HG02885 (cell line): ENCODE measurements at regions not wholly inside any gene's neighbourhood (a gene's known extent, or its start where the extent isn't known, plus 50 kb on each side); places are given as distances from the start of the nearest gene placed in this dataset.
"Not testable (repeated sequence)": the region's sequence is repeated elsewhere in the genome, so short reads cannot be mapped to it uniquely, and the experiment has no call there.

Experiments
- ATAC-seq: cut with Tn5 transposase; IDR thresholded peaks from one replicate; pipeline ENCODE4 v1.9.1; 2021; ENCODE audit warnings: mild to moderate bottlenecking; ENCODE audit not compliant: unreplicated experiment, poor library complexity

DNA sequence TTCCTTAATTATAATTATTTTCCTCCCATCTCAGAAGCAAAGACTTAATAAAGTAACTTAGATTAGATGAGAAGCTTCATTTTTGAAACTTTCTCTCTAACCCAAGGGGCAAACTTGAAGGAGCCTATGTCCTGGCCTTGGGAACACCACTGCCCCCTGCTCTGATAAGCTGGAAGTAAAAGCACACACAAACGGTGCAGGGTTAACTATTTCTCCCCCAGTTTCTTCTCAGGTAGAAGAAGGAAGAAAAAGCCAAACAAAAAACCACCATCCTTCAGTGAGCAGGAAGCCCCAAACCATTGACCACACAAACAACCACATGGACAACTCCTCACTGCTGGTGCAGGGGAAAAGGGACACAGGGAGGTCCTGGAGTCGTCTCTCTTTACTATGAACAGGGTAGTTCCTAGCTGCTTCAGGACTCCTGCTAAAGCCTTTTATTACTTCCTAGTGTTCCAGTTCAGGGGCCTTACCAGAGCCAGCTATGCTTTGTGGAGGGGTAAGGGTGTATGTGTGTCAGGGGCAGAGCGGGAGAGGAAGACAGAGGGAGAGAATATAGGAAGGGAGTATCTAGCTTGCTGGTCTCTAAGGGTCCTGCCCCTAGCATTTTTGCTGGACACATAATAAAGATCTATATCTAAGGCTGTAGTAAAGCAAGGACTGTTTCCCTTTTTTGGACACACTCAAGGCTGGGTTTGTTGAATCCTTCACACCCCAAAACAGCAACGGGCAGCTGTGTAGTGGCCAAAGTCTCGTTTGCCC lies 94.0 kb upstream of the UMPS start:
- ATAC-seq, result no peak

DNA sequence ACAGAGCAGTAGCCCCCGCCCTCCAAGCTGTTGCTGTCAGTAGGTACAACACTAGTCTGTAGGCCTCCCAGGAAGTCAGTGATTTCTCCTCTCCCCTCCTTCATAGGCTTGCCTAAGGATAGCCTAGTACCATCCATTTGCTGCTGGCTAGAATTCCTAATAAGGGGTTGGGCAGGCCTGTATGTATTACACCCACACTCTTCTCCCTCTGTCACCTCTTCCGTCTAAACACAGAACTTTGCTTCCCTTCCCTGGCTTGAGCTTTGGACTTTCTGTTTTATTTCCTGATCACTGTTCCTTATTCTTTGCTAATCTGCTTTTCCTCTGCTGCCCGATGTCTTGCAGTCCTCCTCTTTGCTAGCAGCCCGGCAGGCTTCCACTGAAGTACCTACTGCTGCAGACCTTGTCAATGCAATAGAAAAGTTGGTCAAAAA lies 93.4 kb upstream of the UMPS start:
- no peak for ATAC-seq

DNA sequence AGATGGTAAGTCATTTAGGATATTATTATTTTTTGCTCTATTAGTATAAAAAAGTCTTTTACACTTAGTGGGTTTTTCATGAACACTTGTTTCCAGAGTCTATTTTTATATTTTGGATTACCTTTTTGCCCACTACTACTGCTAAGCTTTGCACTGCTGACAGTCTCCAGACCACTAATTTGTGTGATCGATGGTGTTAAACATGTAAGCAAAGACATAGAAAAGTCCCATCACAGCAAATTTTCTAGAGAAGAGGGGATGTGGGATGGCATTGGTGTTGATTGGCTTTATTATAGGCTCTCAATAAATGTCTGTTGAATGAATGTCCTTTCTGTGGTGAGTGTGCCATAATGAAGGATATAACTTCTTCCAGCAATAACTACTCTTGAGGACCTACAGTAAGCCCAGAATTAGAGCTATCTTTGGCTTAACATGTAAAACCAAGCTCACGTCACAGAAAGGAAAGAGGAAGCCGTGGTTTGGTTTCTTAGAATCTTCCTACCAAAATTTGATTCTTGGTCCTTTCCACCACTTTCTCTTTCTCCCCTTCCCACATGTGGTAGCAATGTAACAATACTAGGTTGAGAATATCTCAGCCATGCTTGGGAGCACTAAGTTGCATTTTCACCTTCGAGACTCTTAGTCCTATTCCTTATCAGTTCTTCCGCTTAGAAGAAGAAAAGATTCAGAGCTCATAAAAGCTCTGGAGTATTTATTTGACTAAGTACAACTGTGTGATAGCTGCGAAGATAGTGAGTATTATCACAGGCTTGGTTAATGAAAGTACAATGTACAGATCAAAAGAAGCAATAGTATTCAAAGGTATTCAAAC lies 90.6 kb upstream of the UMPS start:
- ATAC-seq, result peak; percentile 59

DNA sequence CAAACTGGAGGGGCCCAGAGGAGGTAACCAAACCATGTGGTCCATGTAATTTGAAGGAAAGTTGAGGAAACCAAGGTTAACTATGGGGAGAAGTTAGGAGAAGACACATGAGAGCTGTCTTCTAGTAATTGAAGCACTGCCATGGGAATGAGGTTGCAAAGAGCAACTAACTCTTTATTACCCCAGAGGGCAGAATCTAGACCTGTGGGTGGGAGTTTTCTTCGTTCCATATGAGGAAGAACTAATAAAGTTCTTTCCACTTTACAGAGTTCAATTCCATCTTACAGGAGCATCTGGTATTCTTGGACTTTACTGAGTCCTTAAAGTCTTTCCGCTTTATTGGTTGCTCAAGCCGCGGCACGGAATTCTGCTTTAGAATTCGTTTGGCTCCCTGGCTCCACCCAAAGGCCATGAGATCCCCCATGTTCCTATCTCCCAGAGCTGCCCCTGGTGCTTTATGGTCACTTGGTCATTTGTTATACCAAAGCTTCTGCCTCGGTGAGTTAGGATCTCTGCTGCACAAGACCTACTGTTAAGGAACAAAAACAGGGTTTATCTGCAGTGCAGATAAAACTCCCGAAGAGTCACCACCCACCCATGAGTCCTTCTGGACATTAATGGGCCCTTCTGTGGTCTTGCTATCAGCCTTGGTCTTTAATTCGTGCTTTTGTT lies 89.5 kb upstream of the UMPS start:
- ATAC-seq, result no peak

DNA sequence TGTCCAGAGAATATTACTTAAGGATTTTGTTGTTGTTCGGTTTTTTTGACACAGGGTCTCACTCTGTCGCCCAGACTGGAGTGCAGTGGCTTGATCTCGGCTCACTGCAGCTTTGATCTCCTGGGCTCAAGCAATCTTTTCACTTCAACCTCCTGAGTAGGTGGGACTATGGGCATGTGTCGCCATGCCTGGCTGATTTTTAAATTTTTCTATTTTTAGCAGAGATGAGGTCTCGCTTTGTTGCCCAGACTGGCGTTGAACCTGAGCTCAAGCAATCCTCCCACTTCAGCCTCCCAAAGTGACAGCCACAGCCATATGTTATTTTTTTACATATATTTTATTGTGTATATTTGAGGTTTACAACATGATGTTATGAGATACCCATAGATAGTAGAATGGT lies 86.8 kb upstream of the UMPS start:
- ATAC-seq, result no peak

DNA sequence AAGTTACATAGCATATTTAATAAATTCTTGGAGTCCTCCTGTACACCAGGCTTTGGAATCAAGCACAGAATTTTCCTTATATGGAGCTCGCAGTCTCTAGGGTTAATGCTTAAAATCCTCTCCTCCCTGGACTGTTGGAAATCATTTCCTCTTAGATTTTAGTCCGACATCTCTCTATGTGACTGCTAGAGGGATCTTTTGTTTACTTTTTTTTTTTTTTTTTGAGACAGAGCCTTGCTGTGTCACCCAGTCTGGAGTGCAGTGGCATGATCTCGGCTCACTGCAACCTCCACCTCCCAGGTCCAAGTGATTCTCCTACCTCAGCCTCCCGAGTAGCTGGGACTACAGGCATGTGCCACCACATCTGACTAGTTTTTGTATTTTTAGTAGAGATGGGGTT lies 84.1 kb upstream of the UMPS start:
- not testable (repeated sequence) for ATAC-seq

DNA sequence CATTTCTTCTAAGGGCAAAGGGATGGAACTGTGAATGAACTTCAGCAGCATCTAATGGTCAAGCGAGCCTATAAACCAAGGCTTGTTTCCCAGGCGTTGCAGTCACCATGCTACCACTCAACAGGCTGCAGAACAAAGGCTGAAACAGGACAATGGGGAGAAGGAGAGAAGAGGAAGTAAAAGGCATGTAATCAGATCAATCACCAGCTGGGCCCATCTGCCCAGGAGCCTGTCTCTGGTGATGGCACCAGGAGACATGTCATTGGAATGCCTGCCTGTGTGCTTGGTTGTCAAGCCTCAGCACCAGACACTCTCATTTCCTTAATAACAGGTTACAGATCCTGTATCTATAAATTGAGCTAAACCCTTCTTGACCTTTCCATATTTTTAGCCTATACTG lies 81.7 kb upstream of the UMPS start:
- ATAC-seq, result no peak

DNA sequence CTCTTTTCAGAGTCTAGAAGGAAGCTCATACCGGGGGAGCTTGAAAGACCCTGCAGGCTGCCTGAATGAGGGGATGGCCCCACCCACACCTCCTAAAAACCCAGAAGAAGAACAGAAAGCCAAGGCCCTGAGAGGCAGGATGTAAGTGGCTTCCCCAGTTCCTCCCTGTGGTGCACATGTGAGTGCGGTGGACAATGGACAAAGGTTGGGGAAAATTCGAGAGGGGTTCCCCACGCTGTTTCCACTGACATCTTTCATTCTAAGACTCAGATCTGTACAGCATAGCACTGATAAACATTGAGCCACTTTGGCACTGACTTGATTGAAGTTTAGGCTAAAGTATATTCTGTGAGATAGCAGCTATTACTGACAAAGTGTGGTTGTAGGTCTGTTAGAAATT lies 79.5 kb upstream of the UMPS start:
- peak; percentile 76 for ATAC-seq

DNA sequence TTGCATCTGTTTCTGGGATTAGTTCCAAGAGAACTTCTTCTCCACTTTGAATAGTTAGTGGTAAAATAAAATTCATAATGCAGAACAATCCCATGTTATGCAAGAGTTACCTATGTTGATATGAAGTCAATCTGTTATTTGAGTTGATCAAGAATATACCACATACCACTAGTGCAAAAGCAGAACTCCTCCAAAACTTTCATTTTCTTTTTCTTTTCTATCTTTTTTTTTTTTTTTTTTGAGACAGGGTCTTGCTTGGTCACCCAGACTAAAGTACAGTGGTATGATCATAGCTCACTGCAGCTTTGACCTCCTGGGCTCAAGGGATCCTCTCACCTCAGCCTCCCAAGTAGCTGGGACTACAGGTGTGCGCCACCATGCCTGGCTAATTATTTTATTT lies 78.8 kb upstream of the UMPS start:
- not testable (repeated sequence) for ATAC-seq

DNA sequence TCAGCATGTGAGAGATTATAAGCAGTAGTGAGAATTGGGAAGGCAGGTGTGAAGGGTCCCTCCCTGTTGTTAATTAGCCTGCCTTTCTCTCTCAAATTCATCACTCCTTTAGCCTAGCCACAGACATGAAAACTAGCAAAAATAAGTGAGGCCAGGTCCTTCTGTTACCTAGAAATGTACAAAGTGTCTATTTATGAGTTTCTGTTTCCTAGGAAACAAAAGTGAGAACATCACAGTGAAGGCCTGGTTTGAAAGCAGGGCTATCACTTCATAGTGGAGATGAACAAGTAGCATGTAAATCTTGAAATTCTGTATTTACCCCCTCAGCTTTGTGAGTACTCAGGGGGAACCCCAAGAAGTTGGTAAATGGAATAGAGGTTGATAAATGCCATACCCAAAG lies 78.2 kb upstream of the UMPS start:
- no peak for ATAC-seq

DNA sequence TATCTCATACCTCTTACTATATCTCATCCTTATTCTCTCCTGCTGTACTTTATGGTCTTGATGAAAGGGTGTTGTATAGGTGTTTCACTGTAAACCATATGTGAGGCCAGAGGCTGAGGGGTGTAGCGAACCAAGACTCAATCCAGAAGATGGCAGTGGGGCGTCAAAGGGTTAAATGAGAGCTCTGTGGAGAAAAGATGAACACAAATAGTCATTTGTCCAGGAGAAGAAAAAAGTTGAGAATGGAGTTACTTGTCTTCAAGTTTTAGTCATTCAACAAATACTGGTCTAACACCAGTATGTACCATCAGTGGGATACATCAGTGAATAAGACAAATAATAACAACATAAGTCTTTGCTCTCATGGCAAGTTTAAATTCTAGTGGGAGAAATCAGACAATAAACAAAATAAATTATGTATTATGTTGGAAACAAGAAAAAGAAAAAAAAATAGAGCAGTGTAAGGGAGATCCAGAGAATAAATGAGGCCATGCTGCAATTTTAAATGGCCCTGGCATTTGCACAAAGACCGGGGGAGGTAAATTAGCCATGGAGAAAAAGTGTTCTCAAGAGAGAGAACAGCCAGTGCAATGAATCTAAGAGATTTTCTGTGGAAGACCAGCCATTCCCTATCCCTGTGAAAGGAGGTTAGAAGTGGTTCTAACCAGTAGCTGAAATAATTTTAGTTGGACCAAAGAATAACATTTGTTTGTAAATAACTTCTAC lies 77.0 kb upstream of the UMPS start:
- ATAC-seq, result no peak

DNA sequence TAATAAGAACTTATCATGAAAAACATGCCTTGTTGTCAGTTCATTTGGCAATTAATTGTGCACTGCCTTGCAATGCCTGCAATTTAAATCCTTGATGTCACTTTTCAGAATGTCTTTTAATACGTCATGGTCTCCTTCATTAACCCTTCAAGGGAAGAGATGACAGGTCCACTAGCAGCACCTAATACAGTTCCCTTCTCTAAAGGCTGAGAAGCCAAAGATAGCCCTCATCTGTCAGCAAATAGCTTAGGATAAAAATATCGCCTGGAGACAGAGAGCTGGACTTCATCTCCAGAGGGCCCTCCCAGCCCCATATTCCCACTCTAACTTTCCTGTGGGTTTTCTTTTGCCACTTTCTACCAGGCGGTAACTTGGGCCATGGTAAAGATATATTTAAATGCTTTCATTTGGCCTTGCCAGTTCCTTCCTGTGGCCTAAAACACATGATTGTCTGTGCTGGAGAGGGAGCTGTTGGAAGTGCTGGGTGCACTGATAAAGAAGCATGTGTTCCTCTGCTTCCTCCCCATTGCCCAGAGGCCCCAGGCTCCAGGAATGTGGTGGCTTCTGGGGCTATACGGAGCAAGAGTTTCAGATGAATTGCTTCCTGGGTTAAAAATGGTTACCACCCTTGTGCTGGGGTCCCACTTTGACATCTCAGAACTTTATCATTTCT lies 76.3 kb upstream of the UMPS start:
- ATAC-seq, result no peak

DNA sequence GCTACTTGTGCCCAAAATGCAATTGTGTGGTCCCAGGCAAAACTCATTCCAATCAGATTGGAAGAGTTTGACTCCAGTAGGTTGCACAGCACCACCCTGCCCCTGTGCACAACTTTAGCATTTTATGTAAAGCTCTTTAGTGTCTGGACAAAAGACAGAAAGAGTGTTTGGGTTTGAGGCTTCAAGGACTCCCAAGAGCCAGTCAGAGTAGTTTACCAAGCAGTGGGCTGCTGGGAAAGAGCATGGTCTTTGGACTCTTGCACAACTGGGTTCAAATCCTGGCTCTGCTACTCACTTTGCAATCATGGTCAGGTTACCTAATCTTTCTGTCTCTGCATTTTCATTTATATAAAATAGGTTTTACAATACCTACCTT lies 75.8 kb upstream of the UMPS start:
- ATAC-seq, result no peak

DNA sequence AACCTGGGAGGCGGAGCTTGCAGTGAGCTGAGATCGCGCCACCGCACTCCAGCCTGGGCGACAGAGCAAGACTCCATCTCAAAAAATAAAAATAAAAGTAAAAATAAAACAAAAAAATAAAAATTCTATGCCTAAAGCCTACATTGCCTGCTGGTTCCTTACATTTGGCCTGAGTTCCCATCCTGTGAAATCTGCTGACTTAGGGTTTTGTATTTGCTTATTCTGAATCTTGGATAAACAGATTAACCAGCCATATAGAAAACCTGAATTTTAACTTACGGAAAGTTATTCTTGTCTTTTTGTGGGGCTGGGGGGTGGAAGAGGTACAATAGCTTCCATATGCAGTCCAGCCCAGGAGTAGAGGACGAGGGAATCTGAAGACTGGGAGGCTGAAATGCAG lies 73.7 kb upstream of the UMPS start:
- ATAC-seq, result no peak

DNA sequence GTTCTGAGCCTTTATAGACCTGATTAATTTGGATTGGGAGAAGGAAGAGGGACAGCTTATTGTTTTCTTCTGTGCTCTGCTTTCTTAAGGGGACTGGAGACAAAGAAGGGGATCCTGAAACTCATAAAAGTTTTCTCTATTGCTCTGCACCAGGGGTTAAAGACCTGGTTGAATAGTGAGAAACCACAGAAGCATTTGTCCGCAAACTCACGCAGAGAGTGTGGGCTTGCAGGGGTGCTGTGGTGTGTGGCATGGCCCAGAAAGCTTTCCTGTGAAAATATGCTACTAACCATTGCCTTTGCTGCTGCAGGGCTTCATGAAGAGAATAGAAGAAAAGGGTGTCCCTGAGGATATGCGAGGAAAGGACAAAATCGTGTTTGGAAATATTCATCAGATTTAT lies 73.1 kb upstream of the UMPS start:
- no peak for ATAC-seq

DNA sequence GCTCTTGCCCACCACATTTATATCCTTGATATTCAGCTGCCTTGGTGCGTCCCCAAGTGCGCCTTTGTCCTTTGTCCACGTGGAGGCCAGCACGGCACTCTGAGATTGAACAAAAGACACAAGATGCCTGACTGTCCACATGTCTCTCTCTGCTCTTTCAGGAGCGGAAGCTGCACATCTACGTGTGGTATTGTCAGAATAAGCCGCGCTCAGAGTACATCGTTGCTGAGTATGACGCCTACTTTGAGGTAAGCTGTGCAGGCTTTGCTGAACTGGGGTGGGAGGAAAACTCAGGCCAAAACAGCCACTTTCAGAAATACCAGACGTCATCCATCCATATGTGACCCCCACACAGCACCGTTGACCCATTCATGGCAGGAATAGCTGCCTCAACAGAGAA lies 72.0 kb upstream of the UMPS start:
- ATAC-seq, result no peak

DNA sequence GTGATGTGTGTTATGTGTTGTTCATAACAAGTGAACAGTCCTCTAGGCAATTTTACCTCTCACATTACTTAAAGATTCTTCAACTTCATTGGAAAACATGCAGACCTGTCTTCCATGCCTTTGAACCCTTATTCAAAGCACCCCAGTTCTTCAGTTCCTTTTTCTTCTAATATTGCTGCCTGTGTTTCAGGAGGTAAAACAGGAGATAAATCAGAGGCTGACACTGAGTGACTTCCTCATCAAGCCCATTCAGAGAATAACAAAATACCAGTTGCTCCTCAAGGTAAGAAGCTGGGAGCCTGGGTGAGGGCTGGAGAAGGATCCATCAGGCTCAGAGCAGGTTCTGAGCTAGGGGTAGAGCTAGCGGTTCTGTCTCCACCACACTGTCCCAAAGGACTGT lies 71.1 kb upstream of the UMPS start:
- no peak for ATAC-seq

DNA sequence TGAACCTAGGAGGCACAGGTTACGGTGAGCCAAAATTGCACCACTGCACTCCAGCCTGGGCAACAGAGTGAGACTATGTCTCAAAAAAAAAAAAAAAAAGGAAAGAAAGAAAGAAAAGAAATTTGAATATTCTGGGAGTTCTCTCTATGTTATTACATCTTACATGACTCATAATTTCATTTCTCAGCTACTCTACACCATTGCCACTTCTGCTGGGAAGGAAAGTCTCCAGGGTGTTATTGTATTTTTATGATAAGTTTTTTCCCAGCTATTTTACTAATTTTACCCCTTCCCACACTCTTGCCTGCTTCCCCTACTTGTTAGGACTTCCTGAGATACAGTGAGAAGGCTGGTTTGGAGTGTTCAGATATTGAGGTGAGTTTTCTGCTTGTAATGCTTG lies 69.7 kb upstream of the UMPS start:
- ATAC-seq, result no peak

DNA sequence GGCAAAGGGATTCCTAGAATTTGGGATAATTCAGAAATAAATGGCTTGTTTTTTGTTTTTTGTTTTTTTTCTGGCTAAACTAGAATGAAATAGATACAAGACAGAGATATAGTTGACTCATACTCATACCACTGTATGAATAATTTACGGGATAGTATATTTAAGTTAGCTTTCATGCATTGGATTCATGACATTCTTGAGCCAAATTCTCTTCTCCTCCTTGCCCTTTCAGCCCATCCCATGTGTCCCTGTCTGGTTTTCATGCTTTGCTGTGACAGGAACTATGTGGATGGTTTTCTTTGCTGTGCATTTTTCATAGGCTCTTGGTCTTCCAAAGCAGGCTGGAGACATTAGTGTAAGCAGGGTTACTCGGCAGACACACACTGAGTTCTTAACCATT lies 66.6 kb upstream of the UMPS start:
- no peak for ATAC-seq

DNA sequence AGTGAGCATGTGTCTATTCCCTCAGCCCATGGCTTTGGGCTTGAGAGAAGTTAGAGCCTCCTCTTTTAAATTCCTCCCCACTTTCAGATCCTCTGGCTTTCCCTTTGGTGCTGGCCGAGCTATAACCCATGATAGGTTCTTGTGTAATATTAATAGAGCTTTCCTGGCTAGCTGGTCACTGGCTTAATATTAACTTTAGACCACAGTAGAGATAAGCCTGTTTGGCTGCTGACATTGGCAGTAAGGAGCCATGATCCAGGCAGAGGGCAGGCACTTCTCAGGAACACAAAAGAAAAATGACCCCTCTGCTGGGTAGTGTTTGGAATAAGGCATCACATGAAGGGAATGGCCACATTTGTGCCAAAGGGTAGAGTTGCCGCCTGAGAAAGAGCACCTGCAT lies 65.4 kb upstream of the UMPS start:
- ATAC-seq, result no peak
